ENCODE measurements at regions not wholly inside any gene's neighbourhood (a gene's known extent, or its start where the extent isn't known, plus 50 kb on each side); places are given as distances from the start of the nearest gene placed in this dataset.

DNA sequence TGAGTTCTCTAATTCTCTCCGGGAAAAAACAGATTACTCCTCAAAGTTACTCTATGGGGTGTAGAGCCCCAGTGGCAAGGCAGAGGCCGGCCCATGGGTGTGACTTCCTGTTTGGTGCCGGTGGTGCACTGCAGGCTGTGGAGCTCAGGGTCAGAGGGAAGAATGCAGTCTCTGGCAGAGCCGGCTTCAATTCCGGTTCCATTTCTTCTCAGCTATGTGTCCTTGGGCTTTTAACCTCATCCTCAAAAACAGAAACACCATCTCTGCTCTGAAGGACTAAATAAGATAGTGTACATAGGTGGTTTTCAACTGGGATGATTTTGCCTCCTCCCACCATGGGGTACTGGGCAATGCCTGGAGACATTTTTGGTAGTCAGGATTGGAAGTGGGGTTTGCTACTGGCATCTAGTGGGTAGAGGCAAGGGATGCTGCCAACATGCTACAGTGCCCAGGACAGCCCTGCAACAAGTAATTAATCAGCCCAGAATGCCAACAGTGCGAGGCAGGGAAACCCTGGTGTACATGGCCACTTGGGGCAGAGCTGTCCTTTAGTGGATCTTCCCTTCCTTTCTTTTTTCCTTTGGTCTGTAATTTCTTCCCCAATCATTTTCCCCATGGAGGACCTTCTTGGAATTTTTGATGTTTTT, 81.2 kb downstream of the INSIG2 start:
- no peaks in the 10 kb centered on the region for H3K4me1 ChIP-seq (ENCODE audit: low read depth)
- no peaks in the 10 kb centered on the region for H3K9me3 ChIP-seq (ENCODE audit: low read depth)
- H3K27ac ChIP-seq: no peak overlapping the region
- TF ChIP-seq, protein P1, sequence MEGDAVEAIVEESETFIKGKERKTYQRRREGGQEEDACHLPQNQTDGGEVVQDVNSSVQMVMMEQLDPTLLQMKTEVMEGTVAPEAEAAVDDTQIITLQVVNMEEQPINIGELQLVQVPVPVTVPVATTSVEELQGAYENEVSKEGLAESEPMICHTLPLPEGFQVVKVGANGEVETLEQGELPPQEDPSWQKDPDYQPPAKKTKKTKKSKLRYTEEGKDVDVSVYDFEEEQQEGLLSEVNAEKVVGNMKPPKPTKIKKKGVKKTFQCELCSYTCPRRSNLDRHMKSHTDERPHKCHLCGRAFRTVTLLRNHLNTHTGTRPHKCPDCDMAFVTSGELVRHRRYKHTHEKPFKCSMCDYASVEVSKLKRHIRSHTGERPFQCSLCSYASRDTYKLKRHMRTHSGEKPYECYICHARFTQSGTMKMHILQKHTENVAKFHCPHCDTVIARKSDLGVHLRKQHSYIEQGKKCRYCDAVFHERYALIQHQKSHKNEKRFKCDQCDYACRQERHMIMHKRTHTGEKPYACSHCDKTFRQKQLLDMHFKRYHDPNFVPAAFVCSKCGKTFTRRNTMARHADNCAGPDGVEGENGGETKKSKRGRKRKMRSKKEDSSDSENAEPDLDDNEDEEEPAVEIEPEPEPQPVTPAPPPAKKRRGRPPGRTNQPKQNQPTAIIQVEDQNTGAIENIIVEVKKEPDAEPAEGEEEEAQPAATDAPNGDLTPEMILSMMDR (IDR thresholded peaks at IDR 0.05; ENCODE audit: low read depth, low read length): no peak
- no peaks in the 10 kb centered on the region for H3K27me3 ChIP-seq
- H3K36me3 ChIP-seq: no peaks in the 10 kb centered on the region
- no peak overlapping the region for H3K4me3 ChIP-seq
- DNase-seq (ENCODE audit: low read depth in 1 of 2, low spot score in 1 of 2): no peak

DNA sequence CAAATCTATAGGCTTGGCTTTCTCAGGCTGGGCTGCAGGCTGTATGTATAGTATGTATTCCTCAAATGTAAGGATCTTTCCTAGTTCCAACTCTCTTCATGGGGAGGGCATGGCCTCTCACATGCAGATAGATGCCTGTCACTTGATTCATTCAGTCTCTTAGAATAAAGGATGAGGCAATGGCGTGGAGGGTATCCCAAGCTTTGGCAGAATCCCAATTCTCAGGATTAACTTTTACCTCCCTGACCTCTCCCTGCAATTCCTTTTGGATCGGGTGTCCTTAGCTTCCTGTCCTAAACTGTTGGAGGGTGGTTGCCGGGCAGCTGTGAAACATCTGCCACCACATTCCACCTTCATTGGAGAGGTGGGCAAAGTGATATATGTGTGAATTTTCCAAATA, 80.3 kb downstream of the INSIG2 start:
- no peaks in the 10 kb centered on the region for H3K4me1 ChIP-seq (ENCODE audit: low read depth)
- H3K27me3 ChIP-seq: no peaks in the 10 kb centered on the region
- no peak overlapping the region for H3K4me3 ChIP-seq
- H3K27ac ChIP-seq: no peak overlapping the region
- no peaks in the 10 kb centered on the region for H3K36me3 ChIP-seq
- no peak for DNase-seq (ENCODE audit: low read depth in 1 of 2, low spot score in 1 of 2)
- TF ChIP-seq, protein P1 (IDR thresholded peaks at IDR 0.05; ENCODE audit: low read depth, low read length): no peak
- H3K9me3 ChIP-seq (ENCODE audit: low read depth): no peaks in the 10 kb centered on the region

DNA sequence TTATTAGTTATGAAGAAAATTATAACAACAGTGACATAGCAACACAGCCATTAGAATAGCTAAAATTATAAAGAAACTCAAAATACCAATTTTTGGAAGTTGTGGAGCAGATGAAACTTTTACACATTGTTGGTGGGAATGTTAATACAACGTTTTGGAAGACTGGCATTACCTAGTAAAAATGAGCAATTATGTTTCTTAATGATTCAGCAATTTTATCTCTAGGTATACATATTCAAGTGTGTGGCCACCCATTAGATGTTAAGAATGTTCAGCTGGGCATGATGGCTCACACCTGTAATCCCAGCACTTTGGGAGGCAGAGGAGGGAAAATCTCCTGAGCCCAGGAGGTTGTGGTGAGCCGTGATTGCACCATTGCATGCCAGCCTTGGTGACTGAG, 78.8 kb downstream of the INSIG2 start:
- H3K36me3 ChIP-seq: no peaks in the 10 kb centered on the region
- TF ChIP-seq, protein P1 (IDR thresholded peaks at IDR 0.05; ENCODE audit: low read depth, low read length): no peak
- no peak for DNase-seq (ENCODE audit: low read depth in 1 of 2, low spot score in 1 of 2)

DNA sequence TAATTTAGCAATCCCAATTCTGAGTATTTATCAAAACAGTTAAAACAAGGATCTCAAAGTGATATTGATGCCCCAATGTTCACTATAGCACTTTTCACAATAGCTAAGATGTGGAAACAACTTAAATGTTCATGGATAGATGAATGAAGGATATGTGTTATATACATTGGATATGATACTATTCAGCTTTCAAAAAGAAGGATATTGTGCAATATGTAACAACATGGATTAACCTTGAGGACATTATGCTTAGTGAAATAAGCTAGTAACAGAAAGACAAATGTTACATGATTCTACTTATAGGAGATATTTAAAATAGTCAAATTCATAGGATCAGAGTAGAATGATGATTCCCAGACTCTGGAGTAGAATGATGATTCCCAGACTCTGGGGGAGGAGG, 78.0 kb downstream of the INSIG2 start:
- Histone ChIP-seq H3K27me3 (no peaks in the 10 kb centered on the region), H3K4me1 (ENCODE audit: low read depth) (no peaks in the 10 kb centered on the region), H3K9me3 (ENCODE audit: low read depth) (no peaks in the 10 kb centered on the region), H3K36me3 (no peaks in the 10 kb centered on the region), H3K27ac (no peak overlapping the region), H3K4me3 (no peak overlapping the region)
- TF ChIP-seq, protein P1 (IDR thresholded peaks at IDR 0.05; ENCODE audit: low read depth, low read length): no peak
- DNase-seq (ENCODE audit: low read depth in 1 of 2, low spot score in 1 of 2): no peak

More for the DNA sequence above, 78.8 kb downstream of the INSIG2 start:
- H3K9me3 ChIP-seq (ENCODE audit: low read depth): no peaks in the 10 kb centered on the region
- H3K4me3 ChIP-seq: no peak overlapping the region
- no peak overlapping the region for H3K27ac ChIP-seq
- no peaks in the 10 kb centered on the region for H3K4me1 ChIP-seq (ENCODE audit: low read depth)
- no peaks in the 10 kb centered on the region for H3K27me3 ChIP-seq

DNA sequence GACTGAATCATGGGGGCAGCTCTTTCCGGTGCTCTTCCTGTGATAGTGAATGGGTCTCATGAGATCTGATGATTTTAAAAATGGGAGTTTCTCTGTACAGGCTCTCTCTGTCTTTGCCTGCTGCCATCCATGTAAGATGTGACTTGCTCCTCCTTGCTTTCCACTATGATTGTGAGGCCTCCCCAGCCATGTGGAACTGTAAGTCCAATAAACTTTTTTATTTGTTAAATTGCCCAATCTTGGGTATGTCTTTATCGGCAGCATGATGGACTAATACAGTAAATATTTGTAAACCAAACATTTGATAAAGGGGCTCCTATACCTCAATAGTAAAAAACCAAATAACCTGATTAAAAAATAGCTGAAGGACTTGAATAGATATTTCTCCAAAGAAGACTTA, 77.3 kb downstream of the INSIG2 start:
- no peak for DNase-seq (ENCODE audit: low read depth in 1 of 2, low spot score in 1 of 2)
- H3K4me3 ChIP-seq: no peak overlapping the region
- no peak overlapping the region for H3K27ac ChIP-seq
- H3K9me3 ChIP-seq (ENCODE audit: low read depth): no peaks in the 10 kb centered on the region
- H3K27me3 ChIP-seq: no peaks in the 10 kb centered on the region
- H3K36me3 ChIP-seq: no peaks in the 10 kb centered on the region
- TF ChIP-seq, protein P1 (IDR thresholded peaks at IDR 0.05; ENCODE audit: low read depth, low read length): no peak
- H3K4me1 ChIP-seq (ENCODE audit: low read depth): no peaks in the 10 kb centered on the region
